ENCODE measurements at regions not wholly inside any gene's neighbourhood (a gene's known extent, or its start where the extent isn't known, plus 50 kb on each side); places are given as distances from the start of the nearest gene placed in this dataset.

GRCh38 chr6:81265106-81265505, 487.4 kb downstream of the TENT5A start:
- no peak for TF ChIP-seq POLR2AphosphoS5 (IDR thresholded peaks at IDR 0.05)
- no peak for TF ChIP-seq CTCF (IDR thresholded peaks at IDR 0.05)
- no peak for TF ChIP-seq POLR2A (IDR thresholded peaks at IDR 0.05)
- TF ChIP-seq EP300 (IDR thresholded peaks at IDR 0.05; ENCODE audit: low read depth), result no peak

All from transverse colon (tissue), 4 donors.